ENCODE measurements at regions not wholly inside any gene's neighbourhood (a gene's known extent, or its start where the extent isn't known, plus 50 kb on each side); places are given as distances from the start of the nearest gene placed in this dataset.
A peak's percentile ranks its signal among the peaks of the same experiment; 100 is the strongest.
"Not testable (repeated sequence)": the region's sequence is repeated elsewhere in the genome, so short reads cannot be mapped to it uniquely, and the experiment has no call there.

- DNase-seq (ENCODE audit: low spot score) = no peak
Observed at GRCh38 chr17:71635187-71635586, 485.6 kb upstream of the SOX9 start.

DNA sequence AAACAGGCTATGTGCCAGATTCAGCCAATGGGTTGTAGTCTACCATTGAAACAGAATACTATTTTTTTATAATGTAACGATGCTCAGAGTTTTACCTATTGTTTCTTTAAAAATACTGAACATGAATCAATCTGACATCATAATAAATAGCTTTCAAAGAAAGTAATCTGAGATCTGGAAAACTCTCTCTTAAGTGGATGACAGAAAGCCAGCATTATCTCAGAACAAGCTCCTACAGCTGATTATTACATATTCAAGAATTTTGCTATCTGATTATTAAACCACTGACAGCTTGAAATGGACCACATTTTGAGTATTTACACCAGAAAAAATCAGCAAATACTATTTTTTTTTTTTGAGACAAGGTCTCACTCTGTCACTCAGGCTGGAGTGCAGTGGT is 484.2 kb upstream of the SOX9 start:
- no peak for DNase-seq (ENCODE audit: low spot score)

DNA sequence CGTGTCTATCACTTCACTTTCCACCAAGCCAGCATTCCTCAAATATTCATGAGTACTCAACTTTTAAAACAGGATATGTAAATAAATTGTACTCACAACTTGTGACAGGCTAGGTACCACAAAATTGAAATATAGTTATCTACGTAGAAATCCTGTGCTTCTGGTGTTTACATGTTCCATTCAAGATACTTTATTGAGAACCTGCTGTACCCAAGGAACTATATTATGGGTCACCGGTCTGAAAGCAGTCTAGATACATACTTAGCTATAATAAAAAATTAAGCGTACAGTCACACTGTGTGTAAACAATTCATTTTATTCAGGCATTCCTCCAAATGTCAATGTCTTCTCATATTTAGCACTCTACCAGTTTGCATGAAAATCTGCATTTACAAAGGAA is 482.2 kb upstream of the SOX9 start:
- DNase-seq (ENCODE audit: low spot score) = no peak

GRCh38 chr17:71639865-71640264 is 481.0 kb upstream of the SOX9 start:
- DNase-seq (ENCODE audit: low spot score) = no peak

GRCh38 chr17:71646890-71647289 is 473.9 kb upstream of the SOX9 start:
- DNase-seq (ENCODE audit: low spot score) = not testable (repeated sequence)

GRCh38 chr17:71648342-71648741 is 472.5 kb upstream of the SOX9 start:
- not testable (repeated sequence) for DNase-seq (ENCODE audit: low spot score)

DNA sequence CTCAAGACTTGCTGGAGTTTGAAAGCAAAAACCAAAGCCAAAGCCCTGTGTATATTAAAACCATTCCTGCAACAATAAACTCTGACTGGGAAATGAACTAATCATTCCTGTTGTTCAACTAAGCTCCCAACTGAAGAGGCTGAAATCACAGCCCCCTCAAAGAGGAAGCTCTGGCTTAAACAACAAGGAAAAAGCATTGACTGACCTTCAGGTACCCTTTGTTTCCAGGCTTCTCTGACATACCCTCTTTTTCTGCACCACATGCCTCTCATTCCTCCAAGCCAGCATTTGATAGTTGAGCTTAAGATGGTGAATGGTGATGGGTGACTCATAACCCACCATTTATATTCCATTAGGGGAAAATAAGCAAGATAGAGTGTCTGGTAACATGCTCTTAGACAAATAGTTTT is 470.9 kb upstream of the SOX9 start:
- DNase-seq (ENCODE audit: low spot score) = no peak

DNA sequence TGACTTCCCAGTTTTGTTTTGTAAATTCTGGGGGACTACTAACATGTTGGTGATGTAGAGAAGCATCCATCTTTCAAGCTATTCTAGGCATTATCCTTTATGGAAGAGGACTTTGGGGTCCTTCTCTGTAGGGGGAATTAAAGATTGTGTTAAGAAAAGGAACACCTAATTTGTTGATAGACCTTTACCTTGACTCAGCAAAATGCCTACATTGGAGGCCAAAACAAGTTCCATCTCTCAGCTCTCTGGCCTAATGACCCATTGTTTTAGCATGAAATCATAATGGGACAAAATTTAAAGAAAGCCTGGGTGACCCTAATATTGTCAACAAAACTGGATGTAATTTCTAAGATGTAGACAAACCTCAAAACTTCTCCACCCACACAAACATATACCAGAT is 465.3 kb upstream of the SOX9 start:
- no peak for DNase-seq (ENCODE audit: low spot score)

GRCh38 chr17:71656964-71657858 is 463.6 kb upstream of the SOX9 start:
- DNase-seq (ENCODE audit: low spot score) = no peak

DNA sequence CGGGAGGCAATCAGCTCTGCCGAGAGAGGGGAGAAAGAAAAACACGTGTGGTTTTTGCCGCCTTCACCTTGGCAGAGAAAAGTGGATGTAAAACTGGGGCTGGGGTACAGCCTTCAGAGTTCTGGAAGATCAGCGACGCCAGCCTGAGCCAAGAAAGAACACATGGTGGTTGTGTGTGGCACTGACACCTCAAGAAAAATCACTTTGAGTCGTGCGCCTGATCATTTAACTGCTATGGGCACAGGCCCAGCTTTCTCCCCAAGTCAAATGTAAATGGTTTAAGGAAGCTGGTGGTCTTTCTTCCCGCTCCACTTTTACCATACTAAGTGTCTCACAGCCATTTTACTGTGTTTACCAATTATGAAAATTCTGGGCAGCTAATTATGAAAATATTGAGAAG is 461.8 kb upstream of the SOX9 start:
- no peak for DNase-seq (ENCODE audit: low spot score)

- no peak for DNase-seq (ENCODE audit: low spot score)
Observed at GRCh38 chr17:71664861-71665260, 456.0 kb upstream of the SOX9 start.

GRCh38 chr17:71666047-71666446 is 454.8 kb upstream of the SOX9 start:
- no peak for DNase-seq (ENCODE audit: low spot score)

- DNase-seq (ENCODE audit: low spot score) = no peak
Observed at GRCh38 chr17:71667661-71668060, 453.2 kb upstream of the SOX9 start.

DNA sequence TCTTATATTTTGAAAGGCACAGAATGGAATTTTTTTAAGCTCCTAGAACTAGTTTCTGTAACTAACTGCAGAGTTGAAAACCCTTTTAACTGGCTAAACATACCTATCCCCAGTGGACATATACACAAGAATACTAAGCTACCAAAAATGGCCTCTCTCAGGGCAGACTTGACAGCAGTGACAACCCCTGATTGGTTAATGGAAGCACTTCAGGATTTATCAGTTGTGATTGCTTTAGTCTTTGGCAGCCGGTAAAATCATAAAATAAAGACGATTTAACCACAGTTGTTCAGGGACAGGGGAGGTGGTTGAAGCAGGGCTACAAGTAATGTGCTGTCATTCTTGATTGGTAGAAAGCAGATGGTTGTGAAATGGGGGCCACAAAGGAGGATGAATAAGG is 452.0 kb upstream of the SOX9 start:
- DNase-seq (ENCODE audit: low spot score) = no peak

DNA sequence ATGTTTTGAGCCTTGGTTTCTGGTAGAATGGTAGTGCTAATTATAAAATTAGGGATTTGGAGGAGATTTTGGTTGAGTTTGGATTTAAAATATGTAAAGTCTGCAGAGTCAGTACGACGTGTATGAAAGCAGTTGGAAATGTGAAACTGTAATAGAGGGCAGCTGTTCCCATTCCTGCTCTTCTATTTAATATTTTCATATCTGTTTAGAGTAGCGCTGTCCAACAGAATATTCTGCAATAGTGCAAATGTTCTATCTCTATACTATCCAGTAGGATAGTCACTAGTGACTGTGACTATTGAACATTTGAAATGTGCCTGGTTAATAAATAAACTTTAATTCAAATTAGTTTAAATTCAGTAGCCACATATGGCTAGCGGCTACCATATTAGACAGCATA is 443.4 kb upstream of the SOX9 start:
- DNase-seq (ENCODE audit: low spot score) = no peak

- no peak for DNase-seq (ENCODE audit: low spot score)
Observed at GRCh38 chr17:71679832-71680231, 441.0 kb upstream of the SOX9 start.

- no peak for DNase-seq (ENCODE audit: low spot score)
Observed at GRCh38 chr17:71681427-71682173, 439.2 kb upstream of the SOX9 start.

- DNase-seq (ENCODE audit: low spot score) = no peak
Observed at GRCh38 chr17:71682174-71682494, 438.7 kb upstream of the SOX9 start.

GRCh38 chr17:71689782-71690181 is 431.0 kb upstream of the SOX9 start:
- DNase-seq (ENCODE audit: low spot score) = no peak

DNA sequence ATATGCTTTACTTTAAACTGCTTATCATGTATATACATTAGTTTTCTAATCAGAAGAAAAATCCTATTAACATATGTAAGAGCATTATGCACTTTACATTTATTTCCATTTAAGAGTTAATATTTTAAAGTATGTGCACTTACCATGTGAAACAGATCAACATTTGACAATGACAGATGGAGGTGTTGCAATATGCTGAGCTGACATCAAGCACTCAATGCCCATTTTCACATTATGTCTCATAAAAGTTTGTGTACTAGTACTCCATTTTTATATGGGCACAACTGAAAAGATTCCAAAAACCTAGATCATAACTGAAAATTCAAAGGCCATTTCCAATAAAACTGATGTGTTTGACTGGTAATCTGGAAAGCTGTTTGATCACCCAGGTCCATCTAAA is 420.9 kb upstream of the SOX9 start:
- peak; percentile 11 for DNase-seq (ENCODE audit: low spot score)

- DNase-seq (ENCODE audit: low spot score) = no peak
Observed at GRCh38 chr17:71703701-71704100, 417.1 kb upstream of the SOX9 start.

- no peak for DNase-seq (ENCODE audit: low spot score)
Observed at GRCh38 chr17:71709271-71709890, 411.4 kb upstream of the SOX9 start.

DNA sequence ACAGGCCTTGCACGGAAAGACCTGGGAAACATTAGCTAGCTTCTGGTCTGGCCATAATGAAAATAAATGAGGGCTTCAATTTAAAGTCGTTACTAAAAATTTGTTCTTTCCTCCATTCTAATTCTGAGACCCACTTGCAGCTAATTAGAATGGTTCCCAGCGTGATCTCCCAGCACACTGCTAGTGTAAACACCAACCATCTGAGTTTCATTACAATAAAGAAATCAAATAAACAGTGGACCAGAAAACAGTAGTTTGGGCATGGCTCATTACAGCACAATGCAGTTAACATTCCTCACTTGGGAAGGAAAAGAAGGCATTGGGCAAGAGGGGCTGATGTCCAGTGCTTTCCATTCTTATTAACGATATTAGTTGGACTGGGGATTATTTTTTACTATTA is 410.9 kb upstream of the SOX9 start:
- DNase-seq (ENCODE audit: low spot score) = no peak
